MM.1S (cell line): ENCODE measurements at regions not wholly inside any gene's neighbourhood (a gene's known extent, or its start where the extent isn't known, plus 50 kb on each side); places are given as distances from the start of the nearest gene placed in this dataset.

Experiments
- DNase-seq: peaks from one replicate; pipeline ENCODE4 v3.0.0-alpha.2; 2015
- H2AFZ ChIP-seq: fragments of 300-600 bp; sonication (generic); 2 replicates; pipeline ENCODE4 v1.6.0; 2016; ENCODE audit warnings: antibody characterized with exemption, low read length
- H3F3A ChIP-seq: fragments of 300-600 bp; sonication (generic); 2 replicates; pipeline ENCODE4 v1.6.1; 2016; ENCODE audit warnings: mild to moderate bottlenecking, antibody characterized with exemption, low read length, moderate library complexity, mixed read lengths; ENCODE audit not compliant: insufficient read depth
- H3K27ac ChIP-seq: fragments of 300-600 bp; sonication (generic); 2 replicates; pipeline ENCODE4 v1.5.1; 2016; ENCODE audit warnings: mild to moderate bottlenecking, low read length
- H3K27me3 ChIP-seq: fragments of 300-600 bp; sonication (generic); replicated peaks from 2 replicates; pipeline ENCODE4 v1.6.0; 2016; ENCODE audit warnings: low read length; ENCODE audit not compliant: insufficient read depth
- H3K36me3 ChIP-seq: fragments of 300-600 bp; sonication (generic); replicated peaks from 2 replicates; pipeline ENCODE4 v1.6.1; 2016; ENCODE audit warnings: mild to moderate bottlenecking, low read length, mixed read lengths; ENCODE audit not compliant: insufficient read depth
- H3K4me1 ChIP-seq: fragments of 300-600 bp; sonication (generic); 2 replicates; pipeline ENCODE4 v1.6.1; 2016; ENCODE audit warnings: low read length, mixed read lengths
- H3K4me2 ChIP-seq: fragments of 300-600 bp; sonication (generic); 2 replicates; pipeline ENCODE4 v1.6.0; 2016; ENCODE audit warnings: low read depth, low read length
- H3K4me3 ChIP-seq: fragments of 300-600 bp; sonication (generic); 2 replicates; pipeline ENCODE4 v1.5.1; 2016; ENCODE audit warnings: low read length, mixed read lengths
- H3K79me2 ChIP-seq: fragments of 300-600 bp; sonication (generic); 2 replicates; pipeline ENCODE4 v1.6.1; 2016; ENCODE audit warnings: mixed run types, low read length, mixed read lengths
- H3K9ac ChIP-seq: fragments of 300-600 bp; sonication (generic); 2 replicates; pipeline ENCODE4 v1.6.1; 2016; ENCODE audit warnings: low read length, mixed read lengths
- H3K9me2 ChIP-seq: fragments of 300-600 bp; sonication (generic); replicated peaks from 2 replicates; pipeline ENCODE4 v1.6.1; 2016; ENCODE audit warnings: mild to moderate bottlenecking, low read length, mixed read lengths; ENCODE audit not compliant: insufficient read depth
- H3K9me3 ChIP-seq: fragments of 300-600 bp; sonication (generic); replicated peaks from 2 replicates; pipeline ENCODE4 v1.6.1; 2016; ENCODE audit warnings: mild to moderate bottlenecking, low read length, mixed read lengths; ENCODE audit not compliant: insufficient read depth
- H4K20me1 ChIP-seq: fragments of 300-600 bp; sonication (generic); 2 replicates; pipeline ENCODE4 v1.6.1; 2016; ENCODE audit warnings: mild to moderate bottlenecking, low read length, moderate library complexity, mixed read lengths; ENCODE audit not compliant: insufficient read depth
- EZH2 ChIP-seq: fragments of 300-600 bp; sonication (generic); optimal IDR thresholded peaks from 2 replicates; pipeline ENCODE3; 2017; ENCODE audit warnings: low read depth, mild to moderate bottlenecking, antibody characterized with exemption, low read length, mixed read lengths
- EZH2phosphoT487 ChIP-seq: fragments of 300-600 bp; sonication (generic); IDR thresholded peaks from 2 replicates; pipeline ENCODE4 v1.6.1; 2018; ENCODE audit warnings: antibody characterized with exemption, low read length
- TF ChIP-seq, protein P1 (sequence below): fragments of 300-600 bp; sonication (generic); IDR thresholded peaks from 2 replicates; pipeline ENCODE4 v1.5.1; 2016; ENCODE audit warnings: antibody characterized with exemption, low read length, mixed read lengths

GRCh38 chr20:48381353-48382120 is 446.3 kb downstream of the PREX1 start:
- Histone ChIP-seq H3K27ac (no peak overlapping the region), H4K20me1 (no peaks in the 10 kb centered on the region), H3K4me2 (no peak overlapping the region), H3K4me3 (no peak overlapping the region), H3K9me3 (no peaks in the 10 kb centered on the region), H3K36me3 (no peaks in the 10 kb centered on the region), H3F3A (no peaks in the 10 kb centered on the region), H3K79me2 (no peaks in the 10 kb centered on the region), H3K27me3 (no peaks in the 10 kb centered on the region), H2AFZ (no peak overlapping the region), H3K9me2 (no peaks in the 10 kb centered on the region), H3K9ac (no peak overlapping the region), H3K4me1 (no peaks in the 10 kb centered on the region)
- no peak for DNase-seq
- TF ChIP-seq EZH2phosphoT487, result no peak
- TF ChIP-seq, protein P1, sequence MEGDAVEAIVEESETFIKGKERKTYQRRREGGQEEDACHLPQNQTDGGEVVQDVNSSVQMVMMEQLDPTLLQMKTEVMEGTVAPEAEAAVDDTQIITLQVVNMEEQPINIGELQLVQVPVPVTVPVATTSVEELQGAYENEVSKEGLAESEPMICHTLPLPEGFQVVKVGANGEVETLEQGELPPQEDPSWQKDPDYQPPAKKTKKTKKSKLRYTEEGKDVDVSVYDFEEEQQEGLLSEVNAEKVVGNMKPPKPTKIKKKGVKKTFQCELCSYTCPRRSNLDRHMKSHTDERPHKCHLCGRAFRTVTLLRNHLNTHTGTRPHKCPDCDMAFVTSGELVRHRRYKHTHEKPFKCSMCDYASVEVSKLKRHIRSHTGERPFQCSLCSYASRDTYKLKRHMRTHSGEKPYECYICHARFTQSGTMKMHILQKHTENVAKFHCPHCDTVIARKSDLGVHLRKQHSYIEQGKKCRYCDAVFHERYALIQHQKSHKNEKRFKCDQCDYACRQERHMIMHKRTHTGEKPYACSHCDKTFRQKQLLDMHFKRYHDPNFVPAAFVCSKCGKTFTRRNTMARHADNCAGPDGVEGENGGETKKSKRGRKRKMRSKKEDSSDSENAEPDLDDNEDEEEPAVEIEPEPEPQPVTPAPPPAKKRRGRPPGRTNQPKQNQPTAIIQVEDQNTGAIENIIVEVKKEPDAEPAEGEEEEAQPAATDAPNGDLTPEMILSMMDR, result no peak
- no peak for TF ChIP-seq EZH2

- no peaks in the 10 kb centered on the region for H3K9me2 ChIP-seq
- no peak overlapping the region for H3K27ac ChIP-seq
- no peaks in the 10 kb centered on the region for H3K27me3 ChIP-seq
- no peak for DNase-seq
- TF ChIP-seq EZH2phosphoT487, result no peak
- TF ChIP-seq, protein P1, result no peak
- no peak for TF ChIP-seq EZH2
- H3K4me3 ChIP-seq, result no peak overlapping the region
- H3K9ac ChIP-seq, result no peak overlapping the region
- H3K36me3 ChIP-seq, result no peaks in the 10 kb centered on the region
- no peaks in the 10 kb centered on the region for H4K20me1 ChIP-seq
- no peaks in the 10 kb centered on the region for H3K9me3 ChIP-seq
- no peak overlapping the region for H3K4me2 ChIP-seq
- no peaks in the 10 kb centered on the region for H3F3A ChIP-seq
- H3K4me1 ChIP-seq, result no peaks in the 10 kb centered on the region
- H3K79me2 ChIP-seq, result no peaks in the 10 kb centered on the region
- no peak overlapping the region for H2AFZ ChIP-seq
These were observed 447.1 kb downstream of the PREX1 start for GRCh38 chr20:48380661-48381060.

GRCh38 chr20:48378976-48379675 is 448.7 kb downstream of the PREX1 start:
- no peak overlapping the region for H3K27ac ChIP-seq
- DNase-seq, result no peak
- TF ChIP-seq EZH2 (no peak), EZH2phosphoT487 (no peak)
- TF ChIP-seq, protein P1, result no peak
- H4K20me1 ChIP-seq, result no peaks in the 10 kb centered on the region
- H3K9ac ChIP-seq, result no peak overlapping the region
- no peaks in the 10 kb centered on the region for H3K4me1 ChIP-seq
- no peaks in the 10 kb centered on the region for H3K79me2 ChIP-seq
- no peaks in the 10 kb centered on the region for H3K9me3 ChIP-seq
- H3K4me3 ChIP-seq, result no peak overlapping the region
- no peaks in the 10 kb centered on the region for H3K36me3 ChIP-seq
- no peak overlapping the region for H3K4me2 ChIP-seq
- H3F3A ChIP-seq, result no peaks in the 10 kb centered on the region
- H3K9me2 ChIP-seq, result no peaks in the 10 kb centered on the region
- no peaks in the 10 kb centered on the region for H3K27me3 ChIP-seq
- H2AFZ ChIP-seq, result no peak overlapping the region
